ENCODE measurements at regions not wholly inside any gene's neighbourhood (a gene's known extent, or its start where the extent isn't known, plus 50 kb on each side); places are given as distances from the start of the nearest gene placed in this dataset.

DNA sequence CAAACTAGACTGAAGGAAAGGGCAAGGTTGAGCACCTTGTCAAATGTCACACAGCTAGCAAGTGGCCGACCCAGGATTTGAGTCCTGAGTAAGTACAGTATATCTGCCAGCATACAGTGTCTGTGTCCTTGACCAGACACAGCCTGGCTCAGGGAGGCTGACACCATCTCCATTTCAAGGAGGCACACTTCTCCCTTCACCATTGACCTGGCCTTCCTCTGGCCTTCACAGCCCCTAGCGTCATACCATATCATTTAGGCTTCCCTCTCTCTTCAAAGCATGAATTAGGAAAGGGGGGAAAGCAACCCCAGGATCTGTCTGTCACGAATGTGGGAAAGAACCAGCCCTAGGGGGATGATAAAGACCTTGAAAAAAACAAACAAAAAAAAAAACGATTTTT lies 155.6 kb downstream of the PLPP3 start:
- ATAC-seq, result no peak

GRCh38 chr1:56418151-56418631 lies 161.2 kb downstream of the PLPP3 start:
- ATAC-seq (peak; percentile 57), DNase-seq (peak; percentile 26)
- intact Hi-C loops (cut with micrococcal nuclease), result no loop called here

More for the DNA sequence above, 155.6 kb downstream of the PLPP3 start:
- DNase-seq, result no peak
- intact Hi-C loops (cut with micrococcal nuclease), result no loop called here

DNA sequence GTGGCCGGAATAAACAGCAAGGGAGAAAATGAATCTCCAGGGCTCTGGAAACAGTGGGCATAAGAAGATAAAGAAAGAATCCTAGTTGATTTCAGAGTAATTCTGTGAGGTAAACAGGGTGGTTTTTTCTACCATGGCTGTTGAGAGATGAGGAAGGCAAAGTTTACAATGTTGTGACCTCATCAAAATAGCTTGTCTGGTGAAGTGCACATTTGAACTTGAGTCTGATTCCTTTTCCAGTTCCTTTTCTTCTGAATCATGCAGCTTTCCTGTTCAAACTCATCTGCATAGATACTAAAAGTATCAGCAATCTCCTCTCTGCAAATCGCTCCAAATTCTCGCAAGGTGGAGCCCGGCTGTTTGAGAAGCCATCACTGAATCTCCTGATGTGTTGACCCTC lies 161.7 kb downstream of the PLPP3 start:
- intact Hi-C loops (cut with micrococcal nuclease), result no loop called here
- no peak for ATAC-seq
- no peak for DNase-seq

DNA sequence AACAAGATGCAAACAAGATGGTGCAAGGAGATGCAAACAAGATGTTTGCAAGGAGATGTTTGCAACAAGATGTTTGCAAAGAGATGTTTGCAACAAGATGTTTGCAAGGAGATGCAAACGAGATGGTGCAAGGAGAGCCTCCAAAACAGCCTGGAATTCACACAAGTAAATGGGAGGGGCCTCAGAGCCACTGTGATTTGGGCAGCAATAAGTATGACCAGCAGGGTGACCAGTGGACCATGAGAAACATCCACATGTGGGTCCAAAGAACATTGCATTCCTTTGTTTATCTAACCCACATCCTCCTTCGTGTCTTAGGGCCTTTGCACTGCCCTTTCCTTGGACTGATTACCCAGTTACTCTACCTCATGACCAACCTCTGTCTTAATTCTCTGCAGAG lies 162.9 kb downstream of the PLPP3 start:
- no peak for DNase-seq
- no peak for ATAC-seq
- intact Hi-C loops (cut with micrococcal nuclease), result no loop called here

- ATAC-seq, result no peak
- no peak for DNase-seq
- intact Hi-C loops (cut with micrococcal nuclease), result no loop called here
These were observed 163.6 kb downstream of the PLPP3 start for GRCh38 chr1:56415720-56416119.

- ATAC-seq (no peak), DNase-seq (no peak)
- intact Hi-C loops (cut with micrococcal nuclease), result no loop called here
These were observed 164.1 kb downstream of the PLPP3 start for GRCh38 chr1:56415258-56415657.

GRCh38 chr1:56414728-56415224 lies 164.6 kb downstream of the PLPP3 start:
- ATAC-seq (no peak), DNase-seq (no peak)
- intact Hi-C loops (cut with micrococcal nuclease), result no loop called here

DNA sequence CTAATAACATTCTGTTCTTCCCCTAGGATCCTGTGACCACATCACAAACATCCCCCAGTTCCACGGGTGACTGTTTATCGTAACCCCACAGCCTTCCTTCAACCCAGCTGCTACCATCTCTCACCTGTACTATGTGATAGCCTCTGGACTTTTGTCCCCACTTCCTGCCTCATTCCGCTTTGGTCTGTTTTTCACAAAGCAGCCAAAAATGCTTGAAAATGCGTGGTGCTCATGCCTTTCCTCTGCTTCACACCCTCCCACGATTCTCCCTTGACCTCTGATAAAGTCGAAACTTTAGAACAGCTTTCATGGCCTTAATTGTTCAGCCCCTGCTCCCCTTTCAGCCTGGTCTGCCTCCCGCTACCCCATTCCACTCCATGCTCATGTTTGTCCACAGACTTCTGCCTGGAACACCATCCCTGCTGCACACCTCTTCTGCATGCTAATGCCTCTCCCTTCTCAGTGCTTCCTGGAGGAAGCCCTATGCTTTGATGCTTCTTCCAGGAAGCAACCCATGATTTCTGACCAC lies 165.6 kb downstream of the PLPP3 start:
- DNase-seq (no peak), ATAC-seq (no peak)
- intact Hi-C loops (cut with micrococcal nuclease), result no loop called here

- peak; percentile 68 for ATAC-seq
- DNase-seq, result peak; percentile 44
- intact Hi-C loops (cut with micrococcal nuclease), result no loop called here
These were observed 167.7 kb downstream of the PLPP3 start for GRCh38 chr1:56411484-56412180.

DNA sequence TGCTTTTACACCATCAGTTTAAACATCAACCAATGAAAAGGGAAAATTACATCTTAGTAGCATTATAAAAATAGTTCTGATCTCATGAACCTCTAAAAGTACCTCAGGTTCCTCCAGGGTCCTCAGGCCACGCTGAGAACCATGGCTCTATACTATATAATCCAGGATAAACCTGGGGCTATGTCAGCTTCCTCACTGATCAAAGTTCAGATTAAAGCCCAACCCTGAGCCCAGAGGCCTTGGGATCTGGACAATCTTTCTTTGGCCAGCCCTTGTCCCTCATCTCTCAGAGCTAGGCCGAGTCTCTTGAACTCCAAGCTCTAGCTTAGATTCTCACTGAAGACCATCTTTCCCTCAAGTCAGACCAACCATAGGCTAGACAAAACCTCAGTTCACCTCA lies 168.3 kb downstream of the PLPP3 start:
- intact Hi-C loops (cut with micrococcal nuclease), result no loop called here
- DNase-seq (no peak), ATAC-seq (no peak)

GRCh38 chr1:56410405-56410804 lies 169.0 kb downstream of the PLPP3 start:
- intact Hi-C loops (cut with micrococcal nuclease), result no loop called here
- no peak for DNase-seq
- ATAC-seq, result no peak

DNA sequence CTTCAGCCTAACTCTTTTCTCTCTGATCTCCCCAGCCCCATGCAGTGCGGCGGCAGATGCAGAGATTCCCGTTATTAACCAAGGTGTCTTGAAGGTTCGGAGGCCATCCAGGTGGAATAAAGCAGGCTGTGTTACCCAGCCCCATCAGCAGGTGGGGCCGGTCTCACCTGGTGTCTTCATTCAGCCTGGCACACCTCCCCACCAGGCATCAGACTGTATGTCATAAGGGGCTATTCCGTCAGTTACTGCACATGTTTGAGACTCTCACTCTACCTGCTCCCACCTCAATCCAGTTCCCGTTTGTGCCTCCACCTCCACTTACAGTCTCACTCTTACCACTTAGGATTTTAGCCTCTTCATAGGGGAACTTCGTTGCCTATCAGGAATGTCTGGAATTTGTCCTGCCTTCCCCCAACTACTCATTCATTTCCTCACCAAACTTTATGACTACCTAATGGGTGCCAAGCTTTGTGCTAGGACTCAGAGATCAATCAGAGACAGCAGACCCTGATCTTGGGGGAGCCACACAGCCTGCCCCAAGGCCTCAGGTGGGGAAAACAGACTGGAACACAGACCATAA lies 170.2 kb downstream of the PLPP3 start:
- intact Hi-C loops (cut with micrococcal nuclease), result no loop called here
- peak; percentile 57 for DNase-seq
- ATAC-seq, result peak; percentile 20

DNA sequence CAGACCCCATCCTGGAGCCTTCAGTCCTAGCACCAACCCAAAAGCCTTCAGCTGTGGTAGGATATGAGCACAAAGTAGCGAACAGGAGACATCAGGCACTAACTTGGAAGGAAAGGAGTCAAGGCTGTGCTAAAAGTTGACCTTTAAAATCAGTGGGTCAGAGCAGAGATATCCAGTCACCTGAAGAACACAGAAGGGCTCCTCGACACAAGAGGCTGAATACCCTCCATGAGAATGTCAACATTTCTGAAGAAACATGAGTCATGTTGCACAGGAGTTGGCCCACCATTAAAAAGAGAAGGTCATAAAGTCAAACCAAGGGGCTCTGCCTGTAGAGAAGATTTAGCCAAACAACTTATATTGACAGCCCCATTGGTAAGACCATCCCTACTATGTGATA lies 172.5 kb downstream of the PLPP3 start:
- DNase-seq (no peak), ATAC-seq (no peak)
- intact Hi-C loops (cut with micrococcal nuclease), result no loop called here

DNA sequence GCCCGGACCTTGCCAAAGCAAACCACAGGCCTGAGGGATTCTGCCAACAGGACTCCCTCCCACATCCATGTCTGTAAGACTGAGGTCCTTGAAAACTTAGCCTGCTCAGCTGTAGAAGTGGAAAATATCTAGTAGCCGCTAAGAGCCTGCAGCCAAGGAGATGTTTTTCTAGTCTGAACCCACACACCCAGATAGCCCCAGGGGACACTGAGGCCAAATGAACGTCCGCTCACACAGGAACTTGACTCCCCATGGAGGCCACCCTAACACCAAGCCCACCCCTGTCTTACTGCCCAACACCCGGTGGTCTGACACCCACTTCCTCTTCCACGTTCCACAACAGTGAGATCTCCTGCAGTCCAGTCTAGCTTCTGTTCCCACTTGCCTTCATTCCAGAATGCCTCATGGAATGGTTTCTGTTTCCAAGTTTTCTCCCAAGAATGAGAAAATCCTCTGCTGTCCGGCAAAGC lies 174.8 kb downstream of the PLPP3 start:
- intact Hi-C loops (cut with micrococcal nuclease), result no loop called here
- DNase-seq, result peak; percentile 53
- peak; percentile 91 for ATAC-seq

DNA sequence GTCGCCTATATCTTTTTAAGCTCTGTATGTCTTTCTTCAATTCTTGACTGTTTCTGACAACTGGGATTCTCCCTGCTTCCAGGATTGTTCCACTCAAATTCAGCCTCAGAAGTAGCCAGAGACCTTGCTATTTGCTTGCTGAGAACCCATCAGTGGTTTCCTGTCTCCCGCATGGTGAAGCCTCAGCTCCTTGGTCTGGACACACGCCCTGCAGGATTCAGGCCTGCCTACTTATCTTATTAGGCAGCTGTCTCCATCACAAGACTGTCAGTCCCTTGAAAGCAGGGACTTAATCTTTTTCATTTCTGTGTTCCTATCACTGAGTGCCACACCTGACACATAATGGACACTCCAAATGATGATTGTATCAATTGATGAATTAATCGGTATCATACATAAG lies 175.3 kb downstream of the PLPP3 start:
- peak; percentile 32 for DNase-seq
- peak; percentile 44 for ATAC-seq
- intact Hi-C loops (cut with micrococcal nuclease), result no loop called here

GRCh38 chr1:56403321-56403720 lies 176.0 kb downstream of the PLPP3 start:
- intact Hi-C loops (cut with micrococcal nuclease), result no loop called here
- no peak for DNase-seq
- ATAC-seq, result no peak

- DNase-seq (no peak), ATAC-seq (no peak)
- intact Hi-C loops (cut with micrococcal nuclease), result no loop called here
These were observed 178.2 kb downstream of the PLPP3 start for GRCh38 chr1:56401191-56401590.

GRCh38 chr1:56400526-56400925 lies 178.8 kb downstream of the PLPP3 start:
- DNase-seq (no peak), ATAC-seq (no peak)
- intact Hi-C loops (cut with micrococcal nuclease), result no loop called here

DNA sequence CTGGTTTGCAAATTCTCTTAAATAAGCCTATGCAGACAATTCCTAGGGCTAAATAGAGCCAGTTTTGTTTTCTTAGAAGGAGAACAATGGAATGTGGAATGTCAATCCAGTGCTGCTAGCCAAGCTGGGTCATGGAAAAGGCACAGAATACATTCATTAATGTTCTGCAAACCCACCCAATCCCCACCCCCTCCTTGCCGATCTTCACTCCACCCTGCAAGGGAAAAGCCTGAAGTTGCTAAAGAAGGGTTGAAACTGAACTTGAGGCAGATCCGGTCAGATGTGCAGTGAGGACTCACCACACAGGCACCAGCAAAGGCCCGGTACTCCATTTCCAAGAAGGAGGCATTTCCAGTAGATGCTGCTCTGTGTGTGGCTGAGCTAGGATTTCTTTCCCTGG lies 179.6 kb downstream of the PLPP3 start:
- ATAC-seq, result no peak
- DNase-seq, result no peak
- intact Hi-C loops (cut with micrococcal nuclease), result no loop called here

GRCh38 chr1:56399326-56399725 lies 180.0 kb downstream of the PLPP3 start:
- ATAC-seq, result no peak
- DNase-seq, result no peak
- intact Hi-C loops (cut with micrococcal nuclease), result no loop called here

DNA sequence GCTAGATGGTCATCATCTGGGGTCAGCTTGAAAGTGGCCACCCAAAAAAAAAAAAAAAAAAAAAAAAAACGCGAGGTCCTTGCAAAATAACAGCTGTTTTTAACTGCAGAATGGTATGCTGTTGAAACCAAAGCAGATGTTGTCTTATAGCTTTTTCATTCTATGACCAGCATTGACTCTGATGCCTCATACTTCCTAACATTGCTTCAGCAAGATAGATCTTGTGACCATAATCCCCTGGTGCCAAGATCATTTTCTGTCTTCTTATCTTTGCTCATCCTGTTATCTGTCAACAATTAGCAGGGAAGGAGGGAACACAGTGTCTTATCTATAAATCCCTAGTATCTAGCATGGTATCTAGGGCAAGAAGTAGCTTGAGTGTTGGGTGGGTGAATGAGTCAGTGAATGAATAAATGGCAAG lies 181.5 kb downstream of the PLPP3 start:
- ATAC-seq, result peak; percentile 32
- DNase-seq, result no peak
- intact Hi-C loops (cut with micrococcal nuclease), result no loop called here

All from left ventricle myocardium superior (tissue), 1 donor.